ENCODE measurements at regions not wholly inside any gene's neighbourhood (a gene's known extent, or its start where the extent isn't known, plus 50 kb on each side); places are given as distances from the start of the nearest gene placed in this dataset.
A peak's percentile ranks its signal among the peaks of the same experiment; 100 is the strongest.

GRCh38 chr3:160052385-160053047 lies 63.9 kb downstream of the IL12A start:
- Histone ChIP-seq H3K4me3 (ENCODE audit: insufficient read depth, low read depth, low read length) (no peak overlapping the region), H2BK5ac (ENCODE audit: low read depth, low read length, poor library complexity, severe bottlenecking) (no peak overlapping the region), H3K18ac (ENCODE audit: low read depth, low read length) (no peak overlapping the region), H4K5ac (ENCODE audit: low read depth, low read length) (no peak overlapping the region), H3K79me1 (ENCODE audit: low read depth in 1 of 2, low read length in 2 of 2) (no peaks in the 10 kb centered on the region), H3K27ac (ENCODE audit: insufficient read depth, low read length) (no peak overlapping the region), H3K14ac (replicated peaks; ENCODE audit: low read depth, low read length) (no peak overlapping the region), H3K4ac (ENCODE audit: low read depth, low read length) (no peak overlapping the region), H3K36me3 (ENCODE audit: control insufficient read depth, insufficient read depth, low read length) (no peaks in the 10 kb centered on the region), H2AK5ac (ENCODE audit: low read depth, low read length) (no peak overlapping the region), H4K20me1 (ENCODE audit: insufficient read depth, low read length) (no peaks in the 10 kb centered on the region), H3K27me3 (ENCODE audit: control insufficient read depth, insufficient read depth, low read length) (no peaks in the 10 kb centered on the region), H2AFZ (replicated peaks; ENCODE audit: low read length, poor library complexity) (peak overlapping the region; percentile 53), H3K9ac (ENCODE audit: low read depth, low read length) (no peak overlapping the region), H3K56ac (ENCODE audit: extremely low read depth, insufficient read depth, low read length) (no peak overlapping the region), H3K9me3 (ENCODE audit: control insufficient read depth, insufficient read depth, low read length) (no peaks in the 10 kb centered on the region), H2BK15ac (ENCODE audit: low read depth, low read length) (no peak overlapping the region), H2AK9ac (replicated peaks; ENCODE audit: low read depth, low read length, poor library complexity) (no peak overlapping the region), H4K8ac (ENCODE audit: low read depth in 2 of 2, low read length in 2 of 2) (no peak overlapping the region), H2BK20ac (ENCODE audit: low read depth, low read length) (no peak overlapping the region), H3K23ac (ENCODE audit: low read depth, low read length) (no peak overlapping the region), H3K4me2 (ENCODE audit: low read depth, low read length) (peak overlapping the region; percentile 52), H3K9me1 (ENCODE audit: insufficient read depth, low read length) (no peaks in the 10 kb centered on the region), H3K4me1 (ENCODE audit: control insufficient read depth, insufficient read depth, low read length) (peaks cover 2% of the 10 kb centered on the region; the same call in 1 of the 2 replicates), H2BK120ac (ENCODE audit: low read depth, low read length) (no peak overlapping the region), H4K91ac (ENCODE audit: insufficient read depth, low read depth, low read length) (no peak overlapping the region)
- in situ Hi-C loops (cut with MboI; ENCODE audit: low sequenced_read_pairs), result no loop called here
- WGBS, 2 experiments (ENCODE audit: extremely low coverage in 2 of 2, insufficient read length in 1 of 2), result 80% methylated on average over 3 of the region's 7 CpGs; no CpG with 5 or more reads in 1 of the 2 experiments
- DNase-seq (peak; percentile 38), ATAC-seq (ENCODE audit: low read depth) (peak; percentile 42; the same call in 1 of the 2 replicates)
- no TSS peak for BruUV-seq (replicated peaks)
- intact Hi-C loops (cut with micrococcal nuclease), result no loop called here
- POLR2A ChIA-PET (ENCODE audit: unreplicated experiment), result no interaction called here
- CTCF ChIA-PET, result interaction anchor here (1.1 kb wide), 1 partner anchor 20 kb away, joined by 3 read pairs; no protein-coding TSS in a partner anchor
- dilution Hi-C loops (cut with HindIII; ENCODE audit: low sequenced_read_pairs, unreplicated experiment), result no loop called here
- TF ChIP-seq MAFK (IDR thresholded peaks at IDR 0.05; ENCODE audit: low read depth, low read length) (no peak), CHD1 (IDR thresholded peaks at IDR 0.05; ENCODE audit: low read depth, low read length) (no peak), CEBPB (IDR thresholded peaks at IDR 0.05; ENCODE audit: low read depth, low read length) (no peak), RAD21 (IDR thresholded peaks at IDR 0.05; ENCODE audit: low read length) (no peak), RCOR1 (IDR thresholded peaks at IDR 0.05; ENCODE audit: insufficient replicate concordance, low read length) (no peak), MXI1 (IDR thresholded peaks at IDR 0.05; ENCODE audit: borderline replicate concordance, low read depth, low read length) (no peak), USF2 (IDR thresholded peaks at IDR 0.05; ENCODE audit: low read depth, low read length) (no peak), SMC3 (IDR thresholded peaks at IDR 0.05; ENCODE audit: low read depth, low read length) (no peak), MAZ (IDR thresholded peaks at IDR 0.05; ENCODE audit: borderline replicate concordance, low read depth, low read length) (no peak), CTCF (conservative IDR thresholded peaks at IDR 0.05; ENCODE audit: low read depth, low read length) (no peak), BHLHE40 (IDR thresholded peaks at IDR 0.05; ENCODE audit: low read depth, low read length) (no peak)

Measured in IMR-90 (cell line).